A673 (cell line): ENCODE measurements at regions not wholly inside any gene's neighbourhood (a gene's known extent, or its start where the extent isn't known, plus 50 kb on each side); places are given as distances from the start of the nearest gene placed in this dataset.

ENCODE experiments used
- BruUV-seq: library from RNA; stranded (reverse); fragments of 400-500 nt; replicated peaks from 2 replicates; lab custom pipeline; 2021; lab: Mats Ljungman, UMichigan
- CTCF ChIA-PET: fragments of 300-600 bp; sonication (Branson Sonifier 250); formaldehyde crosslinking; loops from one replicate; lab custom pipeline; 2022; ENCODE audit warnings: antibody characterized with exemption; lab: Charles Lee
- POLR2A ChIA-PET: fragments of 300-600 bp; sonication (Branson Sonifier 250); formaldehyde crosslinking; loops from one replicate; lab custom pipeline; 2022; ENCODE audit warnings: antibody characterized with exemption; ENCODE audit not compliant: low non-redundant PET; lab: Charles Lee
- DNase-seq: peaks from one replicate; pipeline ENCODE4 v3.0.0-alpha.2; 2015; ENCODE audit warnings: low spot score
- H3K27ac ChIP-seq: fragments of 200-600 bp; sonication (generic); 2 replicates; pipeline ENCODE4 v1.5.1; 2016; ENCODE audit warnings: mixed run types, low read depth, mild to moderate bottlenecking, mixed read lengths, antibody characterized with exemption, low read length; ENCODE audit not compliant: poor library complexity, severe bottlenecking
- H3K27me3 ChIP-seq: fragments of 200-600 bp; sonication (generic); replicated peaks from 2 replicates; pipeline ENCODE4 v1.6.1; 2017; ENCODE audit warnings: mixed run types, low read depth, mild to moderate bottlenecking, mixed read lengths, antibody characterized with exemption, low read length; ENCODE audit not compliant: insufficient read depth, poor library complexity
- H3K36me3 ChIP-seq: fragments of 200-600 bp; sonication (generic); 2 replicates; pipeline ENCODE4 v1.6.1; 2016; ENCODE audit warnings: mixed run types, mild to moderate bottlenecking, mixed read lengths, antibody characterized with exemption, low read length; ENCODE audit not compliant: insufficient read depth, poor library complexity, severe bottlenecking
- H3K4me1 ChIP-seq: fragments of 200-600 bp; sonication (generic); 2 replicates; pipeline ENCODE4 v1.6.1; 2017; ENCODE audit warnings: mixed run types, mild to moderate bottlenecking, mixed read lengths, antibody characterized with exemption, low read length; ENCODE audit not compliant: insufficient read depth, poor library complexity, severe bottlenecking
- H3K4me3 ChIP-seq: fragments of 200-600 bp; sonication (generic); 2 replicates; pipeline ENCODE4 v1.5.1; 2016; ENCODE audit warnings: low read depth, mixed run types, mild to moderate bottlenecking, mixed read lengths, low read length; ENCODE audit not compliant: poor library complexity, severe bottlenecking
- H3K9me3 ChIP-seq: fragments of 200-600 bp; sonication (generic); 2 replicates; pipeline ENCODE4 v1.6.1; 2016; ENCODE audit warnings: mixed run types, low read depth, mild to moderate bottlenecking, mixed read lengths, antibody characterized with exemption, low read length; ENCODE audit not compliant: poor library complexity, severe bottlenecking
- EZH2 ChIP-seq: fragments of 200-600 bp; sonication (generic); IDR thresholded peaks from 2 replicates; pipeline ENCODE4 v1.6.1; 2017; ENCODE audit warnings: borderline replicate concordance, low read depth, mild to moderate bottlenecking, mixed read lengths, antibody characterized with exemption, low read length; ENCODE audit not compliant: poor library complexity, severe bottlenecking
- intact Hi-C: fragments of 100-400 bp; cut with micrococcal nuclease; formaldehyde crosslinking; loops from one replicate; pipeline ENCODE4 v1.10.0; 2022; ENCODE audit not compliant: unreplicated experiment
- TF ChIP-seq, protein P1 (sequence below): fragments of 300-800, 200-600 bp; sonication (generic); conservative IDR thresholded peaks from 2 replicates; pipeline ENCODE4 v1.5.1; 2017; ENCODE audit warnings: low read depth, mild to moderate bottlenecking, antibody characterized with exemption, low read length, moderate library complexity, mixed read lengths

- Histone ChIP-seq H3K4me3 (no peak overlapping the region), H3K9me3 (no peaks in the 10 kb centered on the region), H3K4me1 (no peaks in the 10 kb centered on the region), H3K36me3 (no peaks in the 10 kb centered on the region), H3K27ac (no peak overlapping the region), H3K27me3 (peaks cover 20% of the 10 kb centered on the region)
- TF ChIP-seq, protein P1, sequence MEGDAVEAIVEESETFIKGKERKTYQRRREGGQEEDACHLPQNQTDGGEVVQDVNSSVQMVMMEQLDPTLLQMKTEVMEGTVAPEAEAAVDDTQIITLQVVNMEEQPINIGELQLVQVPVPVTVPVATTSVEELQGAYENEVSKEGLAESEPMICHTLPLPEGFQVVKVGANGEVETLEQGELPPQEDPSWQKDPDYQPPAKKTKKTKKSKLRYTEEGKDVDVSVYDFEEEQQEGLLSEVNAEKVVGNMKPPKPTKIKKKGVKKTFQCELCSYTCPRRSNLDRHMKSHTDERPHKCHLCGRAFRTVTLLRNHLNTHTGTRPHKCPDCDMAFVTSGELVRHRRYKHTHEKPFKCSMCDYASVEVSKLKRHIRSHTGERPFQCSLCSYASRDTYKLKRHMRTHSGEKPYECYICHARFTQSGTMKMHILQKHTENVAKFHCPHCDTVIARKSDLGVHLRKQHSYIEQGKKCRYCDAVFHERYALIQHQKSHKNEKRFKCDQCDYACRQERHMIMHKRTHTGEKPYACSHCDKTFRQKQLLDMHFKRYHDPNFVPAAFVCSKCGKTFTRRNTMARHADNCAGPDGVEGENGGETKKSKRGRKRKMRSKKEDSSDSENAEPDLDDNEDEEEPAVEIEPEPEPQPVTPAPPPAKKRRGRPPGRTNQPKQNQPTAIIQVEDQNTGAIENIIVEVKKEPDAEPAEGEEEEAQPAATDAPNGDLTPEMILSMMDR = peak; percentile 79
- no peak for TF ChIP-seq EZH2
- peak; percentile 42 for DNase-seq
- intact Hi-C loops = loop anchor here (1.0 to 5.0 kb wide), 2 partner anchors 93 to 388 kb away; no protein-coding TSS in a partner anchor
- CTCF ChIA-PET = interaction anchor here (0.7 to 1.0 kb wide), 3 partner anchors 16 to 421 kb away, joined by 3 to 10 read pairs (median 4); no protein-coding TSS in a partner anchor
- no TSS peak for BruUV-seq
- POLR2A ChIA-PET = no interaction called here
Measured at GRCh38 chr1:48109390-48110013, 112.3 kb upstream of the TRABD2B start.

DNA sequence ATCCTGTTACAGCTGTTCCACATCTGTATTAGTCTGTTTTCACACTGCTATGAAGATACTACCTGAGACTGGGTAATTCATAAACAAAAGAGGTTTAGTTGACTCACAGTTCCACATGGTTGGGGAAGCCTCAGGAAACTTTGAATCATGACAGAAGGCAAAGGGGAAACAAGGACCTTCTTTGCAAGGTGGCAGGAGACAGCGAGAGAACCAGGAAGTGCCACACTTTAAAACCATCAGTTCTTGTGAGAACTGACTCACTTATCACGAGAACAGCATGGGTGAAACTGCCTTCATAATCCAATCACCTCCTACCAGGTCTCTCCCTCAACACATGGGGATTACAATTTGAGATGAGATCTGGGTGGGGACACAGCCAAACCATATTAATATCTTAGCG lies 110.3 kb upstream of the TRABD2B start:
- intact Hi-C loops = loop anchor here (5.0 kb wide), 1 partner anchor 390 kb away; no protein-coding TSS in a partner anchor
- no TSS peak for BruUV-seq
- H3K27me3 ChIP-seq = peaks cover 20% of the 10 kb centered on the region
- H3K4me3 ChIP-seq = no peak overlapping the region
- CTCF ChIA-PET = no interaction called here
- POLR2A ChIA-PET = no interaction called here
- no peaks in the 10 kb centered on the region for H3K9me3 ChIP-seq
- H3K27ac ChIP-seq = no peak overlapping the region
- no peak for DNase-seq
- no peak for TF ChIP-seq EZH2
- TF ChIP-seq, protein P1 = no peak
- no peaks in the 10 kb centered on the region for H3K4me1 ChIP-seq
- H3K36me3 ChIP-seq = no peaks in the 10 kb centered on the region

- POLR2A ChIA-PET = no interaction called here
- Histone ChIP-seq H3K4me1 (no peaks in the 10 kb centered on the region), H3K27me3 (peaks cover 7% of the 10 kb centered on the region), H3K9me3 (no peaks in the 10 kb centered on the region), H3K4me3 (no peak overlapping the region), H3K27ac (no peak overlapping the region), H3K36me3 (no peaks in the 10 kb centered on the region)
- no peak for DNase-seq
- BruUV-seq = no TSS peak
- intact Hi-C loops = loop anchor here (5.0 kb wide), 1 partner anchor 391 kb away; no protein-coding TSS in a partner anchor
- CTCF ChIA-PET = interaction anchor here (0.6 to 1.5 kb wide), 2 partner anchors 97 to 161 kb away, joined by 4 to 6 read pairs; no protein-coding TSS in a partner anchor
- no peak for TF ChIP-seq EZH2
- TF ChIP-seq, protein P1 = no peak
Measured at GRCh38 chr1:48106049-48106448, 108.9 kb upstream of the TRABD2B start.
